ENCODE measurements at regions not wholly inside any gene's neighbourhood (a gene's known extent, or its start where the extent isn't known, plus 50 kb on each side); places are given as distances from the start of the nearest gene placed in this dataset.

- no peaks in the 10 kb centered on the region for H3K9me2 ChIP-seq (replicated peaks; ENCODE audit: low read length)
- H3K79me2 ChIP-seq (ENCODE audit: low read length), result 0 out of 2 replicates have a peak, but pooled peaks cover 5% of the 10 kb centered on the region
- no peaks in the 10 kb centered on the region for H4K20me1 ChIP-seq (ENCODE audit: low read length)
- ChIA-PET CTCF (no interaction called here), POLR2A (ENCODE audit: unreplicated experiment) (no interaction called here)
- H3K27me3 ChIP-seq (ENCODE audit: low read length), result no peaks in the 10 kb centered on the region
- no TSS peak for BruUV-seq (replicated peaks)
- peaks cover 34% of the 10 kb centered on the region for H3K4me1 ChIP-seq (ENCODE audit: insufficient read depth, low read length)
- H3K9ac ChIP-seq (ENCODE audit: low read length), result no peak overlapping the region
- DNase-seq (no peak), ATAC-seq (no peak)
- intact Hi-C loops (cut with micrococcal nuclease), result loop anchor here (5.0 kb wide), 1 partner anchor 75 kb away; no protein-coding TSS in a partner anchor
- H3K36me3 ChIP-seq (ENCODE audit: low read depth, low read length), result no peaks in the 10 kb centered on the region
- no peak overlapping the region for H3K4me2 ChIP-seq (ENCODE audit: low read length)
- TF ChIP-seq CTCF (conservative IDR thresholded peaks at IDR 0.05; ENCODE audit: low read depth, low read length) (no peak), EZH2phosphoT487 (IDR thresholded peaks at IDR 0.05; ENCODE audit: borderline replicate concordance, low read length) (no peak), EZH2 (IDR thresholded peaks at IDR 0.05; ENCODE audit: low read length, unreplicated experiment) (no peak)
- H2AFZ ChIP-seq (ENCODE audit: low read length), result no peak overlapping the region
- peaks cover 6% of the 10 kb centered on the region for H3F3A ChIP-seq (ENCODE audit: low read length, unreplicated experiment)
- no peaks in the 10 kb centered on the region for H3K9me3 ChIP-seq (ENCODE audit: low read length)
- no peak overlapping the region for H3K4me3 ChIP-seq (ENCODE audit: low read length)
- H3K27ac ChIP-seq (ENCODE audit: low read length), result peak overlapping the region; percentile 91; the same call in 1 of the 2 replicates
Measured at GRCh38 chr13:107817647-107818287, 397.6 kb downstream of the LIG4 start.

DNA sequence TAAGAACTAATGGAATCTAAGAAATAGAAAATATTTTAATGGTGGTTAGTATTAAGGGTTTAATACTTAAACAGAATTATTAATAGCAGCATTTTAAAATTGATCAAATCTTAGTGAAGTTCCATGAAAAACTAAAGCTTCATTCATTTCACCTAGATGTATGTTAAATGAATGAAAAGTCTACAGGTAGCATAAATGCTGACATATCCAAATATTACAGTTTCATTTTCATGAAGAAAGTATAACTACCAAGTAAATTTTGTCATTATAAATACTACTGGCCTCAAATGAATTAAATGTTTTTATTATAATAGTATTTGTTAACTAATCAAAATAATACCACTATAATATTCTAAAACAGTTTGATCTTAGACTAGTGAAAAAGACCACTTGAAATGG, 403.3 kb downstream of the LIG4 start:
- BruUV-seq (replicated peaks), result no TSS peak
- ATAC-seq, result no peak
- intact Hi-C loops (cut with micrococcal nuclease), result no loop called here
- ChIA-PET CTCF (no interaction called here), POLR2A (ENCODE audit: unreplicated experiment) (no interaction called here)
- H3K27ac ChIP-seq (ENCODE audit: low read length), result no peak overlapping the region
- no peak for DNase-seq
- H4K20me1 ChIP-seq (ENCODE audit: low read length), result no peaks in the 10 kb centered on the region
- H3K79me2 ChIP-seq (ENCODE audit: low read length), result no peaks in the 10 kb centered on the region
- TF ChIP-seq EZH2 (IDR thresholded peaks at IDR 0.05; ENCODE audit: low read length, unreplicated experiment) (no peak), CTCF (conservative IDR thresholded peaks at IDR 0.05; ENCODE audit: low read depth, low read length) (no peak), EZH2phosphoT487 (IDR thresholded peaks at IDR 0.05; ENCODE audit: borderline replicate concordance, low read length) (no peak)
- H3K9me2 ChIP-seq (replicated peaks; ENCODE audit: low read length), result no peaks in the 10 kb centered on the region
- no peaks in the 10 kb centered on the region for H3K27me3 ChIP-seq (ENCODE audit: low read length)
- no peaks in the 10 kb centered on the region for H3K36me3 ChIP-seq (ENCODE audit: low read depth, low read length)
- H3F3A ChIP-seq (ENCODE audit: low read length, unreplicated experiment), result no peaks in the 10 kb centered on the region
- no peak overlapping the region for H2AFZ ChIP-seq (ENCODE audit: low read length)
- H3K4me1 ChIP-seq (ENCODE audit: insufficient read depth, low read length), result peaks cover 22% of the 10 kb centered on the region
- no peak overlapping the region for H3K9ac ChIP-seq (ENCODE audit: low read length)
- H3K4me2 ChIP-seq (ENCODE audit: low read length), result no peak overlapping the region
- H3K4me3 ChIP-seq (ENCODE audit: low read length), result no peak overlapping the region
- no peaks in the 10 kb centered on the region for H3K9me3 ChIP-seq (ENCODE audit: low read length)

GRCh38 chr13:107811233-107812013, 403.9 kb downstream of the LIG4 start:
- Histone ChIP-seq H3K27ac (ENCODE audit: low read length) (no peak overlapping the region), H3K9me3 (ENCODE audit: low read length) (no peaks in the 10 kb centered on the region), H3F3A (ENCODE audit: low read length, unreplicated experiment) (no peaks in the 10 kb centered on the region), H3K27me3 (ENCODE audit: low read length) (no peaks in the 10 kb centered on the region), H3K4me1 (ENCODE audit: insufficient read depth, low read length) (peaks cover 22% of the 10 kb centered on the region), H3K4me2 (ENCODE audit: low read length) (no peak overlapping the region), H3K9ac (ENCODE audit: low read length) (no peak overlapping the region), H2AFZ (ENCODE audit: low read length) (no peak overlapping the region), H3K9me2 (replicated peaks; ENCODE audit: low read length) (no peaks in the 10 kb centered on the region), H4K20me1 (ENCODE audit: low read length) (no peaks in the 10 kb centered on the region), H3K79me2 (ENCODE audit: low read length) (no peaks in the 10 kb centered on the region), H3K36me3 (ENCODE audit: low read depth, low read length) (no peaks in the 10 kb centered on the region), H3K4me3 (ENCODE audit: low read length) (no peak overlapping the region)
- ChIA-PET POLR2A (ENCODE audit: unreplicated experiment) (no interaction called here), CTCF (no interaction called here)
- DNase-seq, result no peak
- TF ChIP-seq EZH2phosphoT487 (IDR thresholded peaks at IDR 0.05; ENCODE audit: borderline replicate concordance, low read length) (no peak), CTCF (conservative IDR thresholded peaks at IDR 0.05; ENCODE audit: low read depth, low read length) (no peak), EZH2 (IDR thresholded peaks at IDR 0.05; ENCODE audit: low read length, unreplicated experiment) (no peak)
- intact Hi-C loops (cut with micrococcal nuclease), result no loop called here
- no TSS peak for BruUV-seq (replicated peaks)
- ATAC-seq, result no peak

All from PC-3 (cell line).